GM19372 (cell line): ENCODE measurements at regions not wholly inside any gene's neighbourhood (a gene's known extent, or its start where the extent isn't known, plus 50 kb on each side); places are given as distances from the start of the nearest gene placed in this dataset.

Source experiments
- ATAC-seq: cut with Tn5 transposase; IDR thresholded peaks from one replicate; pipeline ENCODE4 v1.9.1; 2021; ENCODE audit warnings: mild to moderate bottlenecking, low read depth, moderate library complexity; ENCODE audit not compliant: unreplicated experiment

- no peak for ATAC-seq
Measured at GRCh38 chr4:78722878-78723277, 53.3 kb upstream of the BMP2K start.
